Activated T-helper 1 cell treated with anti-CD3 and anti-CD28 coated beads, Interleukin-12 subunit alpha, Interleukin-12 subunit beta, Interleukin-2, Interleukin-4 antibody, amounts not matched to agents 30 ng/mL and 10 ng/mL and 1 ng/mL, durations not matched to agents 14 hours and 24 hours and 36 hours (primary cell): ENCODE measurements at regions not wholly inside any gene's neighbourhood (a gene's known extent, or its start where the extent isn't known, plus 50 kb on each side); places are given as distances from the start of the nearest gene placed in this dataset.

ENCODE experiments used
- DNase-seq: peaks from one replicate; pipeline ENCODE4 v3.0.0; 2021; ENCODE audit warnings: low spot score
- H3K27ac Mint-ChIP-seq: one replicate; pipeline ENCODE4 v1.8.0; 2021; ENCODE audit warnings: mild to moderate bottlenecking, mixed read lengths
- H3K27me3 Mint-ChIP-seq: one replicate; pipeline ENCODE4 v1.8.0; 2022; ENCODE audit warnings: mild to moderate bottlenecking, moderate library complexity, mixed read lengths; ENCODE audit not compliant: insufficient read depth
- H3K36me3 Mint-ChIP-seq: one replicate; pipeline ENCODE4 v1.8.0; 2021; ENCODE audit warnings: low read depth, mixed read lengths
- H3K4me1 Mint-ChIP-seq: one replicate; pipeline ENCODE4 v1.8.0; 2021; ENCODE audit warnings: low read depth, mixed read lengths
- H3K4me3 Mint-ChIP-seq: one replicate; pipeline ENCODE4 v1.8.0; 2021; ENCODE audit warnings: mild to moderate bottlenecking, moderate library complexity, mixed read lengths
- H3K9me3 Mint-ChIP-seq: one replicate; pipeline ENCODE4 v1.8.0; 2021; ENCODE audit warnings: mixed read lengths
- intact Hi-C: fragments of 100-400 bp; cut with micrococcal nuclease; formaldehyde crosslinking; loops from one replicate; pipeline ENCODE4 v1.15.1; 2024

GRCh38 chr2:156191527-156191926 lies 141.0 kb downstream of the NR4A2 start:
- intact Hi-C loops, result loop anchor here (5.0 kb wide), 1 partner anchor 396 kb away; no protein-coding TSS in a partner anchor
- Mint-ChIP-seq H3K27ac (no peak overlapping the region), H3K36me3 (no peaks in the 10 kb centered on the region), H3K9me3 (no peaks in the 10 kb centered on the region), H3K4me1 (no peaks in the 10 kb centered on the region), H3K4me3 (no peak overlapping the region), H3K27me3 (no peaks in the 10 kb centered on the region)
- no peak for DNase-seq

GRCh38 chr2:156190517-156190916 lies 142.0 kb downstream of the NR4A2 start:
- Mint-ChIP-seq H3K4me1 (no peaks in the 10 kb centered on the region), H3K27me3 (no peaks in the 10 kb centered on the region), H3K4me3 (no peak overlapping the region), H3K9me3 (no peaks in the 10 kb centered on the region), H3K36me3 (no peaks in the 10 kb centered on the region), H3K27ac (no peak overlapping the region)
- no peak for DNase-seq
- intact Hi-C loops, result loop anchor here (5.0 kb wide), 1 partner anchor 397 kb away; no protein-coding TSS in a partner anchor

- no peaks in the 10 kb centered on the region for H3K27me3 Mint-ChIP-seq
- DNase-seq, result no peak
- H3K9me3 Mint-ChIP-seq, result no peaks in the 10 kb centered on the region
- no peak overlapping the region for H3K4me3 Mint-ChIP-seq
- no peaks in the 10 kb centered on the region for H3K36me3 Mint-ChIP-seq
- H3K27ac Mint-ChIP-seq, result no peak overlapping the region
- no peaks in the 10 kb centered on the region for H3K4me1 Mint-ChIP-seq
- intact Hi-C loops, result no loop called here
Observed at GRCh38 chr2:156189584-156189983, 142.9 kb downstream of the NR4A2 start.

GRCh38 chr2:156189143-156189542 lies 143.4 kb downstream of the NR4A2 start:
- H3K27me3 Mint-ChIP-seq, result no peaks in the 10 kb centered on the region
- no peak for DNase-seq
- intact Hi-C loops, result no loop called here
- no peak overlapping the region for H3K4me3 Mint-ChIP-seq
- H3K27ac Mint-ChIP-seq, result no peak overlapping the region
- H3K9me3 Mint-ChIP-seq, result no peaks in the 10 kb centered on the region
- H3K4me1 Mint-ChIP-seq, result no peaks in the 10 kb centered on the region
- no peaks in the 10 kb centered on the region for H3K36me3 Mint-ChIP-seq

- Mint-ChIP-seq H3K36me3 (no peaks in the 10 kb centered on the region), H3K4me3 (no peak overlapping the region), H3K4me1 (no peaks in the 10 kb centered on the region), H3K27ac (no peak overlapping the region), H3K27me3 (no peaks in the 10 kb centered on the region), H3K9me3 (no peaks in the 10 kb centered on the region)
- no peak for DNase-seq
- intact Hi-C loops, result no loop called here
Observed at GRCh38 chr2:156182132-156182531, 150.4 kb downstream of the NR4A2 start.

GRCh38 chr2:156181208-156181607 lies 151.3 kb downstream of the NR4A2 start:
- Mint-ChIP-seq H3K9me3 (no peaks in the 10 kb centered on the region), H3K4me1 (no peaks in the 10 kb centered on the region), H3K36me3 (no peaks in the 10 kb centered on the region), H3K27me3 (no peaks in the 10 kb centered on the region), H3K4me3 (no peak overlapping the region), H3K27ac (no peak overlapping the region)
- intact Hi-C loops, result no loop called here
- no peak for DNase-seq

- Mint-ChIP-seq H3K4me3 (no peak overlapping the region), H3K27me3 (no peaks in the 10 kb centered on the region), H3K9me3 (no peaks in the 10 kb centered on the region), H3K36me3 (no peaks in the 10 kb centered on the region), H3K4me1 (no peaks in the 10 kb centered on the region), H3K27ac (no peak overlapping the region)
- no peak for DNase-seq
- intact Hi-C loops, result no loop called here
Observed at GRCh38 chr2:156177654-156178053, 154.9 kb downstream of the NR4A2 start.

- Mint-ChIP-seq H3K9me3 (no peaks in the 10 kb centered on the region), H3K4me3 (no peak overlapping the region), H3K27ac (no peak overlapping the region), H3K4me1 (no peaks in the 10 kb centered on the region), H3K36me3 (no peaks in the 10 kb centered on the region), H3K27me3 (no peaks in the 10 kb centered on the region)
- intact Hi-C loops, result no loop called here
- no peak for DNase-seq
Observed at GRCh38 chr2:156175946-156176345, 156.6 kb downstream of the NR4A2 start.

GRCh38 chr2:156170929-156171328 lies 161.6 kb downstream of the NR4A2 start:
- no peak overlapping the region for H3K4me3 Mint-ChIP-seq
- no peaks in the 10 kb centered on the region for H3K4me1 Mint-ChIP-seq
- DNase-seq, result no peak
- H3K27me3 Mint-ChIP-seq, result no peaks in the 10 kb centered on the region
- no peaks in the 10 kb centered on the region for H3K9me3 Mint-ChIP-seq
- H3K36me3 Mint-ChIP-seq, result no peaks in the 10 kb centered on the region
- no peak overlapping the region for H3K27ac Mint-ChIP-seq
- intact Hi-C loops, result no loop called here

- no peak overlapping the region for H3K4me3 Mint-ChIP-seq
- H3K36me3 Mint-ChIP-seq, result no peaks in the 10 kb centered on the region
- intact Hi-C loops, result no loop called here
- H3K27ac Mint-ChIP-seq, result no peak overlapping the region
- H3K4me1 Mint-ChIP-seq, result no peaks in the 10 kb centered on the region
- H3K27me3 Mint-ChIP-seq, result no peaks in the 10 kb centered on the region
- DNase-seq, result no peak
- H3K9me3 Mint-ChIP-seq, result no peaks in the 10 kb centered on the region
Observed at GRCh38 chr2:156165742-156166141, 166.8 kb downstream of the NR4A2 start.

GRCh38 chr2:156164091-156164720 lies 168.3 kb downstream of the NR4A2 start:
- DNase-seq, result no peak
- intact Hi-C loops, result no loop called here
- Mint-ChIP-seq H3K4me3 (no peak overlapping the region), H3K36me3 (no peaks in the 10 kb centered on the region), H3K9me3 (no peaks in the 10 kb centered on the region), H3K4me1 (no peaks in the 10 kb centered on the region), H3K27ac (no peak overlapping the region), H3K27me3 (peaks cover 1% of the 10 kb centered on the region)

- Mint-ChIP-seq H3K4me1 (no peaks in the 10 kb centered on the region), H3K4me3 (no peak overlapping the region), H3K36me3 (no peaks in the 10 kb centered on the region), H3K27ac (no peak overlapping the region), H3K9me3 (no peaks in the 10 kb centered on the region), H3K27me3 (peaks cover 4% of the 10 kb centered on the region)
- no peak for DNase-seq
- intact Hi-C loops, result no loop called here
Observed at GRCh38 chr2:156158808-156159207, 173.7 kb downstream of the NR4A2 start.

GRCh38 chr2:156157670-156158069 lies 174.9 kb downstream of the NR4A2 start:
- no peak for DNase-seq
- intact Hi-C loops, result no loop called here
- Mint-ChIP-seq H3K27me3 (peaks cover 4% of the 10 kb centered on the region), H3K9me3 (no peaks in the 10 kb centered on the region), H3K4me1 (no peaks in the 10 kb centered on the region), H3K36me3 (no peaks in the 10 kb centered on the region), H3K27ac (no peak overlapping the region), H3K4me3 (no peak overlapping the region)

- Mint-ChIP-seq H3K4me3 (no peak overlapping the region), H3K4me1 (no peaks in the 10 kb centered on the region), H3K9me3 (no peaks in the 10 kb centered on the region), H3K27me3 (peaks cover 4% of the 10 kb centered on the region), H3K36me3 (no peaks in the 10 kb centered on the region), H3K27ac (no peak overlapping the region)
- no peak for DNase-seq
- intact Hi-C loops, result no loop called here
Observed at GRCh38 chr2:156156580-156156979, 175.9 kb downstream of the NR4A2 start.
